ENCODE measurements at regions not wholly inside any gene's neighbourhood (a gene's known extent, or its start where the extent isn't known, plus 50 kb on each side); places are given as distances from the start of the nearest gene placed in this dataset.
"Not testable (repeated sequence)": the region's sequence is repeated elsewhere in the genome, so short reads cannot be mapped to it uniquely, and the experiment has no call there.

- Mint-ChIP-seq H3K9me3 (no peaks in the 10 kb centered on the region), H3K4me1 (ENCODE audit: unreplicated experiment) (no peaks in the 10 kb centered on the region), H3K36me3 (peaks cover 4% of the 10 kb centered on the region), H3K27me3 (peaks cover 17% of the 10 kb centered on the region), H3K4me3 (no peak overlapping the region), H3K27ac (no peak overlapping the region)
- DNase-seq (ENCODE audit: extremely low spot score, unreplicated experiment): no peak
- TF ChIP-seq CTCF (conservative IDR thresholded peaks at IDR 0.05): no peak
These were observed 163.5 kb downstream of the OR2B2 start for GRCh38 chr6:27748661-27749060.

- H3K4me3 Mint-ChIP-seq: no peak overlapping the region
- H3K9me3 Mint-ChIP-seq: no peaks in the 10 kb centered on the region
- peaks cover 8% of the 10 kb centered on the region for H3K4me1 Mint-ChIP-seq (ENCODE audit: unreplicated experiment)
- H3K36me3 Mint-ChIP-seq: no peaks in the 10 kb centered on the region
- no peak for TF ChIP-seq CTCF (conservative IDR thresholded peaks at IDR 0.05)
- no peak for DNase-seq (ENCODE audit: extremely low spot score, unreplicated experiment)
- no peak overlapping the region for H3K27ac Mint-ChIP-seq
- peaks cover 21% of the 10 kb centered on the region for H3K27me3 Mint-ChIP-seq
These were observed 164.6 kb downstream of the OR2B2 start for GRCh38 chr6:27747637-27748036.

- H3K4me3 Mint-ChIP-seq; DNase-seq (ENCODE audit: extremely low spot score, unreplicated experiment); H3K36me3 Mint-ChIP-seq; H3K4me1 Mint-ChIP-seq (ENCODE audit: unreplicated experiment); H3K27ac Mint-ChIP-seq; H3K9me3 Mint-ChIP-seq: not testable (repeated sequence)
- H3K27me3 Mint-ChIP-seq: peaks cover 17% of the 10 kb centered on the region
These were observed 165.3 kb downstream of the OR2B2 start for GRCh38 chr6:27746860-27747259.

- H3K9me3 Mint-ChIP-seq: no peaks in the 10 kb centered on the region
- no peak overlapping the region for H3K4me3 Mint-ChIP-seq
- TF ChIP-seq CTCF (conservative IDR thresholded peaks at IDR 0.05): no peak
- no peak overlapping the region for H3K27ac Mint-ChIP-seq
- no peak for DNase-seq (ENCODE audit: extremely low spot score, unreplicated experiment)
- peaks cover 17% of the 10 kb centered on the region for H3K27me3 Mint-ChIP-seq
- H3K36me3 Mint-ChIP-seq: no peaks in the 10 kb centered on the region
- H3K4me1 Mint-ChIP-seq (ENCODE audit: unreplicated experiment): peaks cover 8% of the 10 kb centered on the region
These were observed 168.4 kb downstream of the OR2B2 start for GRCh38 chr6:27743787-27744186.

GRCh38 chr6:27742833-27743573 is 169.2 kb downstream of the OR2B2 start:
- DNase-seq (ENCODE audit: extremely low spot score, unreplicated experiment): no peak
- H3K27ac Mint-ChIP-seq: no peak overlapping the region
- H3K36me3 Mint-ChIP-seq: no peaks in the 10 kb centered on the region
- TF ChIP-seq CTCF (conservative IDR thresholded peaks at IDR 0.05): no peak
- H3K9me3 Mint-ChIP-seq: no peaks in the 10 kb centered on the region
- peaks cover 14% of the 10 kb centered on the region for H3K27me3 Mint-ChIP-seq
- H3K4me1 Mint-ChIP-seq (ENCODE audit: unreplicated experiment): peaks cover 8% of the 10 kb centered on the region
- no peak overlapping the region for H3K4me3 Mint-ChIP-seq

GRCh38 chr6:27739902-27740301 is 172.3 kb downstream of the OR2B2 start:
- DNase-seq (ENCODE audit: extremely low spot score, unreplicated experiment); H3K9me3 Mint-ChIP-seq; H3K27ac Mint-ChIP-seq; H3K36me3 Mint-ChIP-seq; H3K4me1 Mint-ChIP-seq (ENCODE audit: unreplicated experiment); H3K4me3 Mint-ChIP-seq: not testable (repeated sequence)
- H3K27me3 Mint-ChIP-seq: peaks cover 14% of the 10 kb centered on the region

- H3K4me3 Mint-ChIP-seq: no peak overlapping the region
- no peaks in the 10 kb centered on the region for H3K27me3 Mint-ChIP-seq
- no peak for DNase-seq (ENCODE audit: extremely low spot score, unreplicated experiment)
- no peaks in the 10 kb centered on the region for H3K36me3 Mint-ChIP-seq
- no peak for TF ChIP-seq CTCF (conservative IDR thresholded peaks at IDR 0.05)
- no peak overlapping the region for H3K27ac Mint-ChIP-seq
- no peaks in the 10 kb centered on the region for H3K4me1 Mint-ChIP-seq (ENCODE audit: unreplicated experiment)
- H3K9me3 Mint-ChIP-seq: no peaks in the 10 kb centered on the region
These were observed 175.5 kb downstream of the OR2B2 start for GRCh38 chr6:27736686-27737085.

Data from type B pancreatic cell (in vitro differentiated cells).